ENCODE measurements at regions not wholly inside any gene's neighbourhood (a gene's known extent, or its start where the extent isn't known, plus 50 kb on each side); places are given as distances from the start of the nearest gene placed in this dataset.

DNA sequence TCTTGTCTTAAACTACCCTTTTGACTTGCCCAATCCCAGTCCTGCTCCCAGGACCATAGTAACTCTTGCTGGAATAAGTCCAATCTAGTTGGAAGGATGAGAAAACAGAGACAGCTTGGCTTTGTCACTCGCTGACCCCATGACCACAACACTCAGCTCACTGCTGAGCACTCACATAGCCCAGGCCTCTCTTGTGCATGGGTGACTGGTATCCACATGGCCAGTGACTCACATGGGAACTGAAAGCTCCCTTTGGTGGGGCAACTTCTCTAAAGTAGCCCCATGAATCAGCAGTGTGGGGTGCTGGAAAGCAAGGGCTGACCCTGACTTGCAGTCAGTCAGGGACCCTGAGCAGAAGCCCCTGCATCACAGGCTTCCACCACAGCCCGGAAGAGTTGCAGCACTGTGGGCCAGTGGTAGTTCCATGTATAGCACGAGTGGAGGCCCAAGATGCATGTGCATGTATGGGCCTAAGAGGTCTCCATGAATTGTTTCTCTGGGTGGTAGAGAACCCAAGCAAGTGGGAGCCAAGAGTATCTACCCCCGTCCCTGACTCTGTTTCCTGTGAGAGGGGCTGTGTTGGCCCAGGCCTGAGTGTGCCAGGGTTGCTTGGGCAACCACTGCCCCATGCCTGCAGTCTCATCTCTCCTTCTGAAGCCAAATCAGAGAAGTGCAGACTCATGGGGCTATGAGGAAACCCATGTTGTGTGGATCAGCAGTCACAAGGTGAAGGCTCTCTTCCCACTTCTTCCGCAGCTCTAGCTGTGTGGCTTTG is 62.1 kb upstream of the XCR1 start:
- no peak for DNase-seq

DNA sequence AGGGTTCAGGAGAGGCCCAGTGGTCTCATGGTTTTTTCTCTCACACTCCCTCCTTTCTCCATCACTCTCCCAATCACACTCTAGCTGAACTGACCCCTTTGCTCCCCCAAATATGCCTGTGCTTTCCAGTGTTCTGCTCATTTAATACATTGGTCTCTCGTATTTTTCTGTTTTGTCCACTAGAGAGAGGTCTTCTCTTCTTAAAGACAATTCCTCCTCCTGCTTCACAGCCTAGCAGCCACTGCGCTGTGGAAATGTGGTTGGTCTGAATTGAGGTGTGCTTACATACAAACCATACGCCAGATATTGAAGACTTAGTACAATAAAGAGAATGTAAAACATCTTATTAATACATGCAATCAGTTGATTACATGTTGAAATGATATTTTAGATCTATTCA is 60.6 kb upstream of the XCR1 start:
- DNase-seq = no peak

DNA sequence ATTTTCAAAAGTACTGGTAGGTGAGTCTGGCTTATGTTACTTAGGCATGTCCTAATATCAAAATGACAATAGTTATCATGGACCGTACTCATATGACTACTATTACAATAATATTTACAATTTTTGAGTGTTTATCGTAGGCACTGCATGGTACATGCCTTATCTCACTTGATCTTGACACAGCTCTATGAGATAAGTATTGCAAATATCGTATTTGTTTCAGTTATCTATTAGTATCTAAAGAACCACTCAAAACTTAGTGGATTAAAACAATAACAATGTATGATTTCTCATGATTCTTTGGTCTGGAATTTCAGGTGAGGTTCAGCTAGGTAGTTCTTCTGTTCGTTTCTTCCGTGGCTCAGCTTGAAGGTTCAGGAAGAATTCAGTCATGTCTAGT is 59.7 kb upstream of the XCR1 start:
- no peak for DNase-seq

DNA sequence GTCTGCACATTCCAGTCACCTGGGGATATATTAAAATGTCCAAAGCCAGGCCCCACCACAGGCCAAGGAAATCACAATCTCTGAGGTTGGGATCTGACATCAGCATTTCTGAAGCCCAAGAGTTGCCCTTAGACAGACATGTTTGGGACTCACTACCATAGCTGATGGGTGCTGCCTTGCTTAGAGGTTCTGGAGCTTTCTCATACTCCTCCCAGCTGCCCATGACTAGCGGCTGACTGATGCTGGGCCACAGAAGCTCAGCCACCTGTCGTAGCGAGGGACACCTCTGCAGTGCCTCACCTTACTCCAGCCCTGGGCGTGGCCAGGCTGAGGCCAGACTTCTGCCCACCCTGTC is 58.8 kb upstream of the XCR1 start:
- DNase-seq = no peak

- no peak for DNase-seq
Measured at GRCh38 chr3:46085421-46086082, 58.3 kb upstream of the XCR1 start.

- no peak for DNase-seq
Measured at GRCh38 chr3:46083956-46084355, 56.7 kb upstream of the XCR1 start.

- DNase-seq = no peak
Measured at GRCh38 chr3:46082849-46083248, 55.6 kb upstream of the XCR1 start.

DNA sequence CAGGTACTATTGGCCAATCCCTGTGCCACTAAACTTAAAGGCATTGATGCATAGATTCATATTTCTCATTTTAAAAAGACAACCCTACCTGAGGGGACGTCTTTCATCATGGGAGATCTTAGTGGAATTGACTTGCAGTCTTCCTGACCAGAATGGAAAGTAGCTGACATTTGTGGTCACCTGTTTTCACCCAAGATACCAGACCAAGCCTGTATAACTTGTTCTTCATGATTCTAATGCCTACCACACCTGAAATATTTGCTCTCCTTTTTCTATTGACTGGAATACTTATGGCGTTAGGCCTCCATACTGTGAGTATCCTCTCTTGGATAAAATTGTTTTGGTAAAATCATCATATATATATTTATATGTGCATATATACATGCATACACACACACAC is 54.7 kb upstream of the XCR1 start:
- DNase-seq = no peak

- no peak for DNase-seq
Measured at GRCh38 chr3:46080969-46081345, 53.7 kb upstream of the XCR1 start.

- no peak for DNase-seq
Measured at GRCh38 chr3:46080124-46080968, 53.1 kb upstream of the XCR1 start.

- peak; percentile 92 for DNase-seq
Measured at GRCh38 chr3:46078712-46079400, 51.6 kb upstream of the XCR1 start.

Data from CD4-positive, alpha-beta T cell treated with Interleukin-10 for 1 hour (primary cell).